ENCODE measurements at regions not wholly inside any gene's neighbourhood (a gene's known extent, or its start where the extent isn't known, plus 50 kb on each side); places are given as distances from the start of the nearest gene placed in this dataset.

DNA sequence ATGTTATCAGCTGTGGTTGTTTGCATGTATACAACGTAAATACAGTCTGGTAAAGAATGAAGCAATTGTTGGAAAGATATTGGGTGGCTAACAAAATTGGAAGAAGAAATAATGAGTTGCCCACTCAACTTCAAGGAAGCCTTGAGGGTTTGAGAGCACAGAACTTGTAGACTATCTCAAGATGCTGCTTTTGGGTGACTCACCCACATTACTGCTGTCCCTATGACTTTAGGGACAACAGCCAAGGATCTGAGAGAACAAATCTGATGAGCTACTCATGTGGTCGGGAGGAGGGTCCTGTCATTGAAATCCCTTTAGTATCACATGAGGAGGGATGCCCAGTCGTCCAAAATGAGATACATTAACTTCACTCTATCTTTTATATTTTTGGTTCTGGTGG is 261.8 kb downstream of the GAS1 start:
- 77 to 82% methylated on average over 3 of the region's 3 CpGs for WGBS, 2 donors
- intact Hi-C loops (cut with DNase I; ENCODE audit: low total_unique reads), result no loop called here

DNA sequence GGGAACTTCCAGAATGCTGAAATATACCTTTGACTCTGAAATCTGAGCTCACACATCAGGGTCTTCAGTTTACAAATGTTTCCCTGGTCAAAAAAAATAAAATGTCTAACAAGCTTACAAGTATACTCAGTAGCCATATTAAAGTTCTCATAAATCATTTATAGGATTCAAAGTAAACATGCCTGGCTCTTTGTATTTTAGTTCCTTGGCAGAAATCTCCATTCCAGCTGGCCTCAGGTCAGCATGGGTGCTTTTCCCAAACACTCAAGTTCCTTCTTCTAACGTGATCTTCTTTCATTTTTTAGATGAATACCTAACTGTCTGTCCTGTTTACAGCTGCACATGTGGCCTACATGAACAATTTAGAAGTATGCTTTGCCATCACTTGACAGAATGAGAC is 263.2 kb downstream of the GAS1 start:
- no peak for TF ChIP-seq CTCF (IDR thresholded peaks at IDR 0.05)
- no peak for TF ChIP-seq POLR2A (IDR thresholded peaks at IDR 0.05)
- WGBS, 2 donors, result 15 to 18% methylated on average over 1 of the region's 1 CpG
- intact Hi-C loops (cut with DNase I; ENCODE audit: low total_unique reads), result no loop called here
- no peak overlapping the region for H3K4me3 ChIP-seq (ENCODE audit: low read depth, poor library complexity, severe bottlenecking)
- DNase-seq (ENCODE audit: low spot score in 2 of 2), result no peak

More for the DNA sequence above, 261.8 kb downstream of the GAS1 start:
- TF ChIP-seq POLR2A (IDR thresholded peaks at IDR 0.05), result no peak
- TF ChIP-seq CTCF (IDR thresholded peaks at IDR 0.05), result no peak
- H3K4me3 ChIP-seq (ENCODE audit: low read depth, poor library complexity, severe bottlenecking), result no peak overlapping the region
- DNase-seq (ENCODE audit: low spot score in 2 of 2), result no peak

DNA sequence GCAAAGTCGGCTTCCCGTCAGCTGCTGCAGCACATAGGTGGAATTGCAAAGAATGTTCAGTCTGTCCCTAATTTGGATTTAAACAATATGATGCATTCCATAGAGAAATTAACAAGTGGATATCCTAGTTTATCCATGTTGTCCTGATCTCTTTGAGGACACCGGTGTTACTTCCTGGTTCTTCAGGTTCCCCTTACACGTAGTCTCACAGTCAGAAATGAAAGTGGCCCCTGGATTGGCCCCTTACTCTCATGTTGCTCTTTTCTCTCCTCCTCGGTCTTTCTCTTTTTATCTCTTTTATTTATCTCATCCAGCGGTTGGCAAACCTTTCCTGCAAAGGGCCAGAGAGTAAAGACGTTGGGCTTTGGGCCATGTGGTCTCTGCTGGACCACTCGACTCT is 265.1 kb downstream of the GAS1 start:
- no peak for TF ChIP-seq POLR2A (IDR thresholded peaks at IDR 0.05)
- no peak for TF ChIP-seq CTCF (IDR thresholded peaks at IDR 0.05)
- no peak overlapping the region for H3K4me3 ChIP-seq (ENCODE audit: low read depth, poor library complexity, severe bottlenecking)
- no peak for DNase-seq (ENCODE audit: low spot score in 2 of 2)
- intact Hi-C loops (cut with DNase I; ENCODE audit: low total_unique reads), result no loop called here
- 81 to 86% methylated on average over 8 of the region's 8 CpGs for WGBS, 2 donors

GRCh38 chr9:86679909-86680308 is 267.4 kb downstream of the GAS1 start:
- no peak overlapping the region for H3K4me3 ChIP-seq (ENCODE audit: low read depth, poor library complexity, severe bottlenecking)
- no peak for DNase-seq (ENCODE audit: low spot score in 2 of 2)
- TF ChIP-seq CTCF (IDR thresholded peaks at IDR 0.05) (no peak), POLR2A (IDR thresholded peaks at IDR 0.05) (no peak)
- intact Hi-C loops (cut with DNase I; ENCODE audit: low total_unique reads), result no loop called here
- WGBS, 2 donors, result 86% methylated on average over 2 of the region's 2 CpGs

GRCh38 chr9:86676396-86676795 is 270.9 kb downstream of the GAS1 start:
- DNase-seq (ENCODE audit: low spot score in 2 of 2), result no peak
- H3K4me3 ChIP-seq (ENCODE audit: low read depth, poor library complexity, severe bottlenecking), result no peak overlapping the region
- 80 to 98% methylated on average over 2 of the region's 2 CpGs for WGBS, 2 donors
- intact Hi-C loops (cut with DNase I; ENCODE audit: low total_unique reads), result no loop called here
- TF ChIP-seq CTCF (IDR thresholded peaks at IDR 0.05) (no peak), POLR2A (IDR thresholded peaks at IDR 0.05) (no peak)

DNA sequence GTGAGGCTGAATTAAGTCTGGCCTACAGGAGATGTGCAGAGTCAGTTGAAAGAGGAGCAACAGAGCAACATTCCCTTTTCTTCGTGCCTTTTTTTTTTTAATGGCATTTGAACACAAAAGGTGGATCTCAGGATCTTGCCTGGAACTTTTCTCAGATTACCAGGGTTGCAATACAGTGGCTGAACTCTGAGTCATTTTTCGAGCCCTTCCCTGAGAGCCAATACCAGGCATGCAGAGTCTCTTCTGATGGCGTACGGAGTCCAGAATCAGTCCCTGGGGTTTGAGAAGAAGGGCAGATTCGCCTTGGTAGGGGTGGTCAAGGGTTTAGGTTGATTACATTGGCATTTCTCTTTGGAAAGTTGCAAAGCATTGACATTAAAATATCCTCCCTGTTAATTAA is 271.5 kb downstream of the GAS1 start:
- no peak overlapping the region for H3K4me3 ChIP-seq (ENCODE audit: low read depth, poor library complexity, severe bottlenecking)
- 87% methylated on average over 5 of the region's 5 CpGs for WGBS, 2 donors
- TF ChIP-seq POLR2A (IDR thresholded peaks at IDR 0.05), result no peak
- no peak for TF ChIP-seq CTCF (IDR thresholded peaks at IDR 0.05)
- intact Hi-C loops (cut with DNase I; ENCODE audit: low total_unique reads), result no loop called here
- no peak for DNase-seq (ENCODE audit: low spot score in 2 of 2)
